GM18508 (cell line): ENCODE measurements at regions not wholly inside any gene's neighbourhood (a gene's known extent, or its start where the extent isn't known, plus 50 kb on each side); places are given as distances from the start of the nearest gene placed in this dataset.

Experiments
- ATAC-seq: cut with Tn5 transposase; IDR thresholded peaks from one replicate; pipeline ENCODE4 v1.9.1; 2021; ENCODE audit warnings: moderate number of reproducible peaks; ENCODE audit not compliant: insufficient read depth, unreplicated experiment

GRCh38 chr11:22497474-22497873 lies 128.1 kb downstream of the FANCF start:
- ATAC-seq = no peak

GRCh38 chr11:22491555-22492225 lies 133.9 kb downstream of the FANCF start:
- ATAC-seq = no peak

GRCh38 chr11:22479971-22480720 lies 142.0 kb downstream of the SLC17A6 start:
- ATAC-seq = no peak

GRCh38 chr11:22479208-22479607 lies 141.0 kb downstream of the SLC17A6 start:
- ATAC-seq = no peak

GRCh38 chr11:22478169-22478568 lies 140.0 kb downstream of the SLC17A6 start:
- no peak for ATAC-seq

GRCh38 chr11:22477312-22477711 lies 139.1 kb downstream of the SLC17A6 start:
- no peak for ATAC-seq

GRCh38 chr11:22476589-22476988 lies 138.4 kb downstream of the SLC17A6 start:
- no peak for ATAC-seq

GRCh38 chr11:22474616-22475015 lies 136.4 kb downstream of the SLC17A6 start:
- ATAC-seq = no peak

- no peak for ATAC-seq
Observed at GRCh38 chr11:22473586-22473985, 135.4 kb downstream of the SLC17A6 start.

GRCh38 chr11:22472306-22472705 lies 134.1 kb downstream of the SLC17A6 start:
- no peak for ATAC-seq

GRCh38 chr11:22471385-22471784 lies 133.2 kb downstream of the SLC17A6 start:
- no peak for ATAC-seq

GRCh38 chr11:22467741-22468140 lies 129.6 kb downstream of the SLC17A6 start:
- no peak for ATAC-seq

GRCh38 chr11:22467248-22467647 lies 129.1 kb downstream of the SLC17A6 start:
- ATAC-seq = no peak

- ATAC-seq = no peak
Observed at GRCh38 chr11:22466809-22467208, 128.6 kb downstream of the SLC17A6 start.

GRCh38 chr11:22466351-22466750 lies 128.2 kb downstream of the SLC17A6 start:
- ATAC-seq = no peak

- no peak for ATAC-seq
Observed at GRCh38 chr11:22465620-22466019, 127.4 kb downstream of the SLC17A6 start.

- ATAC-seq = no peak
Observed at GRCh38 chr11:22461626-22462025, 123.4 kb downstream of the SLC17A6 start.

GRCh38 chr11:22460181-22460580 lies 122.0 kb downstream of the SLC17A6 start:
- no peak for ATAC-seq

- no peak for ATAC-seq
Observed at GRCh38 chr11:22459048-22459447, 120.9 kb downstream of the SLC17A6 start.

GRCh38 chr11:22458161-22458560 lies 120.0 kb downstream of the SLC17A6 start:
- ATAC-seq = no peak

GRCh38 chr11:22456993-22457762 lies 119.0 kb downstream of the SLC17A6 start:
- ATAC-seq = no peak
